GM11168 (cell line): ENCODE measurements at regions not wholly inside any gene's neighbourhood (a gene's known extent, or its start where the extent isn't known, plus 50 kb on each side); places are given as distances from the start of the nearest gene placed in this dataset.

Source experiments
- in situ Hi-C: fragments of 300-500 bp; cut with MboI; formaldehyde crosslinking; loops from one replicate; pipeline ENCODE4 v1.12.0; 2022; ENCODE audit warnings: low sequenced_read_pairs; ENCODE audit not compliant: unreplicated experiment

- in situ Hi-C loops: no loop called here
Observed at GRCh38 chr9:90287567-90288274, 354.9 kb downstream of the DIRAS2 start.

- in situ Hi-C loops: no loop called here
Observed at GRCh38 chr9:90288275-90288639, 354.4 kb downstream of the DIRAS2 start.

- in situ Hi-C loops: no loop called here
Observed at GRCh38 chr9:90290716-90291485, 351.7 kb downstream of the DIRAS2 start.

- in situ Hi-C loops: no loop called here
Observed at GRCh38 chr9:90296539-90296938, 346.1 kb downstream of the DIRAS2 start.

GRCh38 chr9:90299968-90300367, 342.7 kb downstream of the DIRAS2 start:
- in situ Hi-C loops: no loop called here

GRCh38 chr9:90300611-90301276, 341.9 kb downstream of the DIRAS2 start:
- in situ Hi-C loops: no loop called here

- in situ Hi-C loops: no loop called here
Observed at GRCh38 chr9:90301277-90301653, 341.4 kb downstream of the DIRAS2 start.

- in situ Hi-C loops: no loop called here
Observed at GRCh38 chr9:90303655-90304054, 339.0 kb downstream of the DIRAS2 start.

- in situ Hi-C loops: no loop called here
Observed at GRCh38 chr9:90306158-90306557, 336.5 kb downstream of the DIRAS2 start.

- in situ Hi-C loops: no loop called here
Observed at GRCh38 chr9:90307167-90307833, 335.3 kb downstream of the DIRAS2 start.

- in situ Hi-C loops: no loop called here
Observed at GRCh38 chr9:90307891-90308290, 334.7 kb downstream of the DIRAS2 start.

- in situ Hi-C loops: no loop called here
Observed at GRCh38 chr9:90308691-90309090, 333.9 kb downstream of the DIRAS2 start.

- in situ Hi-C loops: no loop called here
Observed at GRCh38 chr9:90309809-90310520, 332.7 kb downstream of the DIRAS2 start.

GRCh38 chr9:90310521-90310876, 332.1 kb downstream of the DIRAS2 start:
- in situ Hi-C loops: no loop called here

- in situ Hi-C loops: no loop called here
Observed at GRCh38 chr9:90311811-90312210, 330.8 kb downstream of the DIRAS2 start.

- in situ Hi-C loops: no loop called here
Observed at GRCh38 chr9:90322296-90322695, 320.3 kb downstream of the DIRAS2 start.

GRCh38 chr9:90325913-90326653, 316.5 kb downstream of the DIRAS2 start:
- in situ Hi-C loops: no loop called here

- in situ Hi-C loops: no loop called here
Observed at GRCh38 chr9:90330231-90330630, 312.4 kb downstream of the DIRAS2 start.

GRCh38 chr9:90331826-90332575, 310.6 kb downstream of the DIRAS2 start:
- in situ Hi-C loops: no loop called here
